Fibroblast of lung (primary cell): ENCODE measurements at regions not wholly inside any gene's neighbourhood (a gene's known extent, or its start where the extent isn't known, plus 50 kb on each side); places are given as distances from the start of the nearest gene placed in this dataset.

Source experiments
- DNase-seq, 2 donors: peaks; one replicate each; pipeline versions ENCODE4 v3.0.0 to v3.0.0-alpha.2; 2010; ENCODE audit warnings: low read depth in 2 of 2
- H2AFZ ChIP-seq: 2 replicates; pipeline ENCODE4 v1.5.1; 2012; ENCODE audit warnings: low read length, control low read depth, inconsistent platforms
- H3K27ac ChIP-seq: 2 replicates; pipeline ENCODE4 v1.5.1; 2011; ENCODE audit warnings: low read length, control low read depth; ENCODE audit not compliant: insufficient read depth
- H3K27me3 ChIP-seq: 2 replicates; pipeline ENCODE4 v1.5.1; 2011; ENCODE audit warnings: mild to moderate bottlenecking, low read length; ENCODE audit not compliant: control insufficient read depth, insufficient read depth
- H3K36me3 ChIP-seq: 2 replicates; pipeline ENCODE4 v1.5.1; 2011; ENCODE audit warnings: low read length; ENCODE audit not compliant: control insufficient read depth, insufficient read depth
- H3K4me1 ChIP-seq: 2 replicates; pipeline ENCODE4 v1.5.1; 2011; ENCODE audit warnings: low read length; ENCODE audit not compliant: control insufficient read depth, insufficient read depth; ENCODE audit errors: extremely low read depth
- H3K4me2 ChIP-seq: 2 replicates; pipeline ENCODE4 v1.5.1; 2011; ENCODE audit warnings: low read length, control low read depth; ENCODE audit not compliant: insufficient read depth; ENCODE audit errors: extremely low read depth
- H3K4me3 ChIP-seq, 4 experiments: fragments of 200-600 bp in 1 of 4; sonication (generic) in 1 of 4; replicated peaks in 1 of 4; 2 replicates each; pipeline ENCODE4 v1.5.1; 2011 to 2016; ENCODE audit warnings: low read length in 4 of 4, low read depth in 3 of 4, mild to moderate bottlenecking in 3 of 4, control low read depth in 2 of 4, inconsistent platforms in 1 of 4, mixed read lengths in 1 of 4; ENCODE audit not compliant: insufficient read depth in 1 of 4; ENCODE audit errors: control extremely low read depth in 1 of 4
- H3K79me2 ChIP-seq: 2 replicates; pipeline ENCODE4 v1.5.1; 2012; ENCODE audit warnings: mild to moderate bottlenecking, low read length, inconsistent platforms; ENCODE audit not compliant: control insufficient read depth, insufficient read depth
- H3K9ac ChIP-seq: 2 replicates; pipeline ENCODE4 v1.5.1; 2011; ENCODE audit warnings: mild to moderate bottlenecking, low read length, control low read depth; ENCODE audit not compliant: insufficient read depth
- H3K9me3 ChIP-seq: 2 replicates; pipeline ENCODE4 v1.5.1; 2012; ENCODE audit warnings: low read depth, low read length; ENCODE audit not compliant: control insufficient read depth, insufficient read depth
- H4K20me1 ChIP-seq: 2 replicates; pipeline ENCODE4 v1.5.1; 2011; ENCODE audit warnings: low read length; ENCODE audit not compliant: control insufficient read depth, insufficient read depth; ENCODE audit errors: extremely low read depth
- EZH2 ChIP-seq: IDR thresholded peaks from 2 replicates; pipeline ENCODE4 v1.5.1; 2012; ENCODE audit warnings: low read length, control low read depth, mild to moderate bottlenecking; ENCODE audit errors: missing control alignments
- TF ChIP-seq, protein P1 (sequence below), 2 donors: IDR thresholded peaks in 1 of 2; conservative IDR thresholded peaks in 1 of 2; 1 replicate in 1 of 2; 2 replicates in 1 of 2; pipeline ENCODE4 v1.5.1; 2011 to 2012; ENCODE audit warnings: low read length in 2 of 2, control low read depth in 1 of 2, inconsistent platforms in 1 of 2, low read depth in 1 of 2, mild to moderate bottlenecking in 1 of 2

DNA sequence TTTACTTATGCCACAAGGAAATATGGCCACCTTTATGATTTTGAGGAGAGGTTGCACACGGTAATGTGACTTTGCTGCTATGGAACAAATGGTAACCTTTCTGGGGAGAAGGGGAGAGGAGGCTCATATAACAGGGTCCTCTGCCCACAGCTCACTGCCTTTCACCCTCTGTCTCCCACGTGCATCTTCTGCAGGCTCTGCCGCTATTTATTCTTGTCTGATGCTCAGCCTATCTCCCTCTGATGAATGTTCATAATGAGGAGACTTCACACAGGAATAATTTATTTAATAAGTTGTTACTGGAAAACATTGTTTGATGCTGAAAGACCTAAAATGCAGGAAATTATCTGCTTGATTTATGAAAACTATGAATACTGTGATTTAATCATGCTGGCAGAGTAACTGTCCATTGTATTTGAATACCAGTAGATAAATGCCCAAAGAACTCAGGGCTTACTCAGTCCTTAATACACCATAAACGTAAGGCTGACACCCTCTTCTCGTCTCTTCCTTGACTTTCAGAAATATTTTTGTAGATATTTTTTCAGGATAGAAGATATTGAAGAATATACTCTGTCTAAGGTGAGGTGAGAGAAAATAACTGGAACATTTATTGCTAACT, 721.1 kb downstream of the QKI start:
- no peak overlapping the region for H3K4me3 ChIP-seq
- H3K79me2 ChIP-seq: no peaks in the 10 kb centered on the region
- no peaks in the 10 kb centered on the region for H3K4me1 ChIP-seq
- no peaks in the 10 kb centered on the region for H3K27me3 ChIP-seq
- H2AFZ ChIP-seq: no peak overlapping the region
- H3K4me2 ChIP-seq: no peak overlapping the region
- H4K20me1 ChIP-seq: no peaks in the 10 kb centered on the region
- no peaks in the 10 kb centered on the region for H3K36me3 ChIP-seq
- no peak overlapping the region for H3K9ac ChIP-seq
- TF ChIP-seq, protein P1, sequence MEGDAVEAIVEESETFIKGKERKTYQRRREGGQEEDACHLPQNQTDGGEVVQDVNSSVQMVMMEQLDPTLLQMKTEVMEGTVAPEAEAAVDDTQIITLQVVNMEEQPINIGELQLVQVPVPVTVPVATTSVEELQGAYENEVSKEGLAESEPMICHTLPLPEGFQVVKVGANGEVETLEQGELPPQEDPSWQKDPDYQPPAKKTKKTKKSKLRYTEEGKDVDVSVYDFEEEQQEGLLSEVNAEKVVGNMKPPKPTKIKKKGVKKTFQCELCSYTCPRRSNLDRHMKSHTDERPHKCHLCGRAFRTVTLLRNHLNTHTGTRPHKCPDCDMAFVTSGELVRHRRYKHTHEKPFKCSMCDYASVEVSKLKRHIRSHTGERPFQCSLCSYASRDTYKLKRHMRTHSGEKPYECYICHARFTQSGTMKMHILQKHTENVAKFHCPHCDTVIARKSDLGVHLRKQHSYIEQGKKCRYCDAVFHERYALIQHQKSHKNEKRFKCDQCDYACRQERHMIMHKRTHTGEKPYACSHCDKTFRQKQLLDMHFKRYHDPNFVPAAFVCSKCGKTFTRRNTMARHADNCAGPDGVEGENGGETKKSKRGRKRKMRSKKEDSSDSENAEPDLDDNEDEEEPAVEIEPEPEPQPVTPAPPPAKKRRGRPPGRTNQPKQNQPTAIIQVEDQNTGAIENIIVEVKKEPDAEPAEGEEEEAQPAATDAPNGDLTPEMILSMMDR (conservative IDR thresholded peaks at IDR 0.05 in 1 of 2, IDR thresholded peaks at IDR 0.05 in 1 of 2; ENCODE audit: low read depth in 1 of 2, low read length in 2 of 2): no peak
- no peak for TF ChIP-seq EZH2
- DNase-seq: no peak
- no peak overlapping the region for H3K27ac ChIP-seq
- H3K9me3 ChIP-seq: no peaks in the 10 kb centered on the region

DNA sequence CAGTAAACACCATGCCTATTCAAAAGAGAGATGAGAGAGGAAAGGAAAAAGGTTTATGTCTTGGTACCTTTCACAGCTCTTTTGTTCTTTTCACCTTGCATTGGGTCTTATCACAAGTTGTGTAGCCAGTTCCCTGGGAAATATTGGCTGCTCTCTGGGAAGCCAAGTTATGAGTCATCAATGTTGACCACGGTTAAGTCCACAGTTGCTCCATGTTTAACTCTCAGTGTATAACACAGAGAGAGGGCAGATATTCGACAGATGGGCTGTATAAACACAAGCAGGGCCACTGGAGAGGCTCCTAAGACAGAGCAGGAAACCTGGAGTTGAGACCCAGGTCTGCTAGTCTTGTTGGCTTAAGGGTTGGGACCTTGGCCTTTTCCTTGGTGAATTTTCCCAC, 718.6 kb downstream of the QKI start:
- no peak overlapping the region for H3K27ac ChIP-seq
- DNase-seq: peak in 1 of 2 donors; percentile 66
- no peak overlapping the region for H2AFZ ChIP-seq
- H3K9me3 ChIP-seq: no peaks in the 10 kb centered on the region
- H3K79me2 ChIP-seq: no peaks in the 10 kb centered on the region
- H3K36me3 ChIP-seq: no peaks in the 10 kb centered on the region
- H3K4me1 ChIP-seq: no peaks in the 10 kb centered on the region
- H3K9ac ChIP-seq: no peak overlapping the region
- TF ChIP-seq, protein P1 (conservative IDR thresholded peaks at IDR 0.05 in 1 of 2, IDR thresholded peaks at IDR 0.05 in 1 of 2; ENCODE audit: low read depth in 1 of 2, low read length in 2 of 2): no peak
- TF ChIP-seq EZH2: no peak
- no peak overlapping the region for H3K4me2 ChIP-seq
- H3K27me3 ChIP-seq: no peaks in the 10 kb centered on the region
- H4K20me1 ChIP-seq: no peaks in the 10 kb centered on the region
- H3K4me3 ChIP-seq: no peak overlapping the region

DNA sequence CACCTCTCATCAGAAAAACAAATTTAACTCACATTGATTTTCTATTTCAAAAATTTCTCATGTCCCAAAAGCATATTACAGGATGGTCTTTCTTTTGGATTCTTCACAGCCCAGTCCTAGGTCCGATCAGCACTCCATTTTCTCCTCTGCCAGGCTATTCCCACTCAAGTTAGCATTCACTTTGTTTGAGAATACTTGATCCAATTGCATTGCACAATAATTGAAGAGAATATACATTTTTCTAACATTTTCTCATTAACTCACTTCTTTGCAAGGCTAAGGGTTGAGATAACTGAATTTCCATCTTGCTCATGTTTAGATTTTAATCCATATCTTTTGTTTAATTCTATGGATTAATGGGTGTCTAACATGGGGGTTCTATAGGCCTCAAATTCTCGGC, 716.1 kb downstream of the QKI start:
- no peaks in the 10 kb centered on the region for H3K4me1 ChIP-seq
- H3K4me3 ChIP-seq: no peak overlapping the region
- TF ChIP-seq, protein P1 (conservative IDR thresholded peaks at IDR 0.05 in 1 of 2, IDR thresholded peaks at IDR 0.05 in 1 of 2; ENCODE audit: low read depth in 1 of 2, low read length in 2 of 2): no peak
- no peak for TF ChIP-seq EZH2
- H3K36me3 ChIP-seq: no peaks in the 10 kb centered on the region
- H3K4me2 ChIP-seq: no peak overlapping the region
- H3K27me3 ChIP-seq: no peaks in the 10 kb centered on the region
- no peak for DNase-seq
- no peaks in the 10 kb centered on the region for H3K79me2 ChIP-seq
- H2AFZ ChIP-seq: no peak overlapping the region
- H4K20me1 ChIP-seq: no peaks in the 10 kb centered on the region
- H3K9me3 ChIP-seq: no peaks in the 10 kb centered on the region
- H3K9ac ChIP-seq: no peak overlapping the region
- no peak overlapping the region for H3K27ac ChIP-seq
